ENCODE measurements at regions not wholly inside any gene's neighbourhood (a gene's known extent, or its start where the extent isn't known, plus 50 kb on each side); places are given as distances from the start of the nearest gene placed in this dataset.

- TF ChIP-seq POLR2A (IDR thresholded peaks at IDR 0.05; ENCODE audit: low read depth, low read length) (no peak), POLR2AphosphoS5 (IDR thresholded peaks at IDR 0.05; ENCODE audit: low read depth, low read length) (no peak), TAF1 (IDR thresholded peaks at IDR 0.05; ENCODE audit: borderline replicate concordance, low read depth, low read length) (no peak)
These were observed 150.3 kb downstream of the SLITRK5 start for GRCh38 chr13:87821512-87821911.

Measured in GM12892 (cell line).